HG03066 (cell line): ENCODE measurements at regions not wholly inside any gene's neighbourhood (a gene's known extent, or its start where the extent isn't known, plus 50 kb on each side); places are given as distances from the start of the nearest gene placed in this dataset.
A peak's percentile ranks its signal among the peaks of the same experiment; 100 is the strongest.
"Not testable (repeated sequence)": the region's sequence is repeated elsewhere in the genome, so short reads cannot be mapped to it uniquely, and the experiment has no call there.

Experiments
- ATAC-seq: cut with Tn5 transposase; IDR thresholded peaks from one replicate; pipeline ENCODE4 v1.9.1; 2021; ENCODE audit warnings: low read depth; ENCODE audit not compliant: unreplicated experiment

DNA sequence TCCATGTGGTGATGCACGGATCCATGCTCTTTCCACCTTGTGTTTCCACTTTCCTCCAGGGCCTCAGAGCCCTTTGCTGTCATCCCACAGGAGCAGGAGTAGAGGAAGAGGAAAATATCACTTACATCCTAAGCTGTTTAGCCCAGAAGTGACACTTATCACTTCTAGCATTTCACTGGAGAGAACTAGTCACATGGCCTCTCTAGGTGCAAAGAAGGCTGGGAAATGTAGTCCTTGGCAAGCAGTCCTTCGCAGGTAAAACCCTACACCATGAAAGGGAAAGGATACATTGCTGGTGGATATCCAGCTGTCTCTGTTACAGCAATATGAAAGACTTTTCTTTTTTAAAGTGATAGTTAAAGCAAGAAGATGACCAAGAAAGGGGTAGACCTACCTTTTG lies 185.9 kb downstream of the RGS9 start:
- no peak for ATAC-seq

DNA sequence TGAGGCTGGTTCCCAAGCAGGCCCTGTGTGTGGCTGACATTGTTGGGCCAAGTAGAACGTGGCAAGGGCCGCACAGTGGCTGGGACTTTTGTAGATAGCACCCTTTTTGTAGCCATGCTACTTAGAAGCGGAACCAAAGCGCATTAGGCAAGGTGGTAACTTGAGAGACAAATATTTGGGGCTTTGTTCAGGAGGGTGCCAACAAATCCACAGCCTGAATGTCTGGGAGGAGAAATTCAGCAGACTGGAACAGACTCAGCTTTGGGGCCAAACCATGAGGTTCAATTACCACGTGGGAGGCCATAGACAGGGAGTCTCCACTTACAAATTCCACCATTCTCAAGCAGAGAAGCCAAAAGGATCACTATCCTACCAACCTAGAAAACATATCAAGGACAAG lies 183.7 kb downstream of the RGS9 start:
- no peak for ATAC-seq

GRCh38 chr17:65314212-65314611 lies 177.0 kb downstream of the RGS9 start:
- no peak for ATAC-seq

- no peak for ATAC-seq
Measured at GRCh38 chr17:65312718-65313377, 175.7 kb downstream of the RGS9 start.

DNA sequence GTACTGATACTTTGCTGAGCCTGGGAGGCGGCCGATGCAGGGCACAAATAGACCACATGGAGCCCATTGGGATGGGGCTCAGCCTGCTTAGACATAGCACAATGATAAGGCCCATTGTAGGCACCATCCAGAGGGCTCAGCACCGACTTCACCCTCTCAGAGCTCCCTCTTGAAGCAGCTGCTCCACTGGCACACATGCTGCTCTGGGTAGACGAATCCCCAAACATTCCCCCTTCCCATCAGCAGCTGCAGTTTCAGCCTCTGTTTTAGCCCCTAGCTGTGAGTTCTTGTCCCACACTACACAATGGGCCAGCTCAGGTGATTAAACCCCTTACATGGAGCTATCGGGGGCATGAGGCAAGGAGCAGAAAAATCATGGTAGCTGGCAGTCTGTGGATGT lies 174.1 kb downstream of the RGS9 start:
- no peak for ATAC-seq

DNA sequence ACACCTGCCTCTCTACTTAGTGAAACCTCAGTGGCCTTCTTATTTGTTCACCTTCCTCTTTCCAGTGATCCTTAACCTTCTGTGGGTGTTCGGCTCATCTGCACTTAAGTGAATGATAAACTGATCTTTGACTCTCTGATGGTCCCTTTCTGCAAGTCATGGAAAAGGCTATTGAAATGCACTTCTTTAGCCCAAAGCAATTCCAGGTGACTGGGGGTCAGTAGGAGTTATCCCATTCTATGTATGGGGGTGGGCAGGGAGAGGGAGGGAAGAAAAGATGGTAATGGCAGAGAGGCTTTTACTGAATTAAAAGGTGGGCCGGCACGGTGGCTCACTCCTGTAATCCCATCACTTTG lies 170.8 kb downstream of the RGS9 start:
- no peak for ATAC-seq

GRCh38 chr17:65307081-65307960 lies 170.2 kb downstream of the RGS9 start:
- ATAC-seq = no peak

- ATAC-seq = no peak
Measured at GRCh38 chr17:65305778-65306177, 168.6 kb downstream of the RGS9 start.

DNA sequence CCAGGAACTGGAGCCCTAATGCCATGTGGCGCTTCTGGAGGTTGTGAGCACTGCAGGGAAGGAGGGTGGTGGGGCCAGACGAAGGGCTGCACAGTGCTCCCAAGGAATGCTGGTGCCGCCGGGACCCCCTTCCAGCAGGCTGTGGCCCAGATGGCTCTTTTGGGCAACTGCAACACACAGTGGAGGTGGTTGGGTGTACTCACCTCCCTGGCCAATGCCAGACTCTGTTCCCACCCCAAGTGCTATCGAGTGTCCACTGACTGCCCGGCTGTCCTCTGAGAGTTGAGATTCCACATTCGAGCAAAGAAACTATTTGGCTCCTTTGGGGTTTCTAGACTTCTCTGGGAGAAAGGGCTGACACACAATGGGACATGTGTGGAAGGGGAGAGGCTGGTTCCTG lies 167.9 kb downstream of the RGS9 start:
- no peak for ATAC-seq

DNA sequence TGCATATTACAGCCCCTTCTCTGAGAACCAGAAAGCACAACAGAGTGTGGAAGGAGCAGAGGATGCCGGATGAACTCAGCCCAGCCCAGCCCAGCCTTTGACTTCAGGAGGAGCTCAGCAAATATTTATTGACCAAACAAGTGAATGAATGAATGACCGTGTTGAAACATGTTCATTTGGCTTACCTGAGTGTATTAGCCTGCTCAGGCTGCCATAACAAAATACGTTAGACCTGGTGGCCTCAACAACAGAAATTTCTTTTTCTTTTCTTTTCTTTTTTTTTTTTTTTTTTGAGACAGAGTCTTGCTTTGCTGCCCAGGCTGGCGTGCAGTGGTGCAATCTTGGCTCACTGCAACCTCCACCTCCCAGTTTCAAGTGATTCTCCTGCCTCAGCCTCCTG lies 164.7 kb downstream of the RGS9 start:
- not testable (repeated sequence) for ATAC-seq

GRCh38 chr17:65301184-65301583 lies 164.0 kb downstream of the RGS9 start:
- ATAC-seq = no peak

DNA sequence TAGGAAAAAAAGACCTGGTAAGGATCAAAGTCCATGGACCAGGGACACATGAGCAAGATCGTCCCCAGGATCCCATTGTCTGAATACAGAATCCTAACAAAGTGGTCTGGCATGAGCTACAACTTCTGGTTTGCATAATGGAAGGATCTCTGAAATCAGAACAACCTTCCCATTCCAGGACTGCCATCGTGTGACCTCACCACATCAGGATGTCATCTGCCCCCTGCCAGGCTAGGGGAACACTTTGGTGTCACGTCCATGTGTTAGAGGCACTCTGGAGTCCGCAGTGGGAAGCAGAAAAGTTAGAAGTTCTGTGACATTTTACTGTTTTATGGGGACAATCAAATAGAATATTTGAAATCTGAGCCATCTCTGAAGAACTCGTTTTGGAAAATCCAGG lies 160.7 kb downstream of the RGS9 start:
- ATAC-seq = no peak

DNA sequence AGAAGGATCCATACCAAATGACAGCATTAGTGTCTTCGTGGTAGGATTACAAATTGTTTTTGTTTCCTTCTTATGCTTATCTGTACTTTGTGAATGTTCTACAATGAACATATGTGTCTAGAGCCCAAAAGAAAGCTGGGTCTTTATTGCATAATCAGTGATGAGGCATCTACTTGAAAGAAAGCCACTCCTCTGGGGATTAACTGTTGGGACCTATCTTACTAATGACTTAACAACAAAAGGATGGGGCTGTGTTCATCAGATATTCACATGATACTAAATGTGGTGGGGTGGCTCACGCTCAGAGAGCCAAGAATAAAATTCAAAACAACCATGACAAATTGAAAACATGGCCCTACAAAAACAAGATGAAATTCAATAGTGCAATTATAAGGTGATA lies 160.2 kb downstream of the RGS9 start:
- no peak for ATAC-seq

GRCh38 chr17:65294181-65294719 lies 157.1 kb downstream of the RGS9 start:
- peak; percentile 68 for ATAC-seq

- ATAC-seq = no peak
Measured at GRCh38 chr17:65293584-65294180, 156.5 kb downstream of the RGS9 start.

DNA sequence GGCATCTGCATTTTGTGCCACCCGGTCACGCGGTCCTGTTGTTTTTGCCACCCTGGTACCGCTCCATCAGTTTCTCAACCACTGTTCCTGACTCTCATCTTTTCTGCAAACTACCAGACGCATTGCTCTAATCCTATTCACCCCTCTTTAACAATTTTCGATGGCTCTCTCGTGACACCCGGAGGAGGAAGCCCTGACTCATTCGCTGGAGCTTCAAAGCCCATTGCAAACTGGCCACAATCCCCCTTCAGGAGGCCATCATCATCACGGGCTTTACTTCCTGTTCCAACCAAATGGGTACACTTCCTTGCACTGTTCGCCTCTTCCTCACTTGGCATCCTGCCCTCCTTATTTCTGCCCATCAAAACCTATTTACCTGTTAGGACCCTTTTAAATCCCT lies 155.3 kb downstream of the RGS9 start:
- no peak for ATAC-seq

DNA sequence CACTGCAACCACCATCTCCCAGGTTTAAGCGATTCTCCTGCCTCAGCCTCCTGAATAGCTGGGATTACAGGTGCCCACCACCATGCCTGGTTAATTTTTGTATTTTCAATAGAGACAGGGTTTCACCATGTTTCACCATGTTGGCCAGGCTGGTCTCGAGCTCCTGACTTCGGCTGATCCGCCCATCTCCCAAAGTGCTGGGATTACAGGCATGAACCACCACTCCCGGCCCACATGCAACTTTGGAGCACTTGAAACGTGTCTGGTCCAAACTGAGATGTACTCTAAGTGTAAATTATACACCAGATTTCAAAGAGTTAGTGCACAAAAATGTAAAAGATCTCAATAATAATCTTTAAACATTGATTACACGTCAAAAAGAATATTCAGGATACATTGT lies 154.1 kb downstream of the RGS9 start:
- not testable (repeated sequence) for ATAC-seq

GRCh38 chr17:65290616-65291015 lies 153.4 kb downstream of the RGS9 start:
- no peak for ATAC-seq

DNA sequence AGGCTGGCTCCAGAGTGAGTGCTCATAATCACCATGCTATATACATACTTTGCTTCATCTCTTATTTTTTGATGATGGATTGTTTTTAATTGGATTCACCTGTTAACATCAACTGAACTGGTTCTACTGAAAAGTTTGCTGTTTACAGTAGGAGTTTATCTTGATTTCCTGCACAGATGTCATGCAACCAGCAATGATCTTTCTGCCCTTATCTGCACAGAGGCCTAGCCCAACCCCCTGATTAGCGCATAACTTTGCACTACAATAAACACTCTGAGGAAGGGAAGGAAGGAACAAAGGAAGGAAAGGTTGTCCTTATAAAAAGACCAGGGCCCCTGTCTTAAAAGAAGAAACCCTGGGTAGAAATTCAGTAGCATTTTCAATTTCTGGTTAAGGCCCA lies 152.9 kb downstream of the RGS9 start:
- ATAC-seq = no peak

- ATAC-seq = no peak
Measured at GRCh38 chr17:65287040-65287439, 149.9 kb downstream of the RGS9 start.

- no peak for ATAC-seq
Measured at GRCh38 chr17:65283704-65284103, 146.5 kb downstream of the RGS9 start.

- ATAC-seq = no peak
Measured at GRCh38 chr17:65279456-65279855, 142.3 kb downstream of the RGS9 start.
